ENCODE measurements at regions not wholly inside any gene's neighbourhood (a gene's known extent, or its start where the extent isn't known, plus 50 kb on each side); places are given as distances from the start of the nearest gene placed in this dataset.

DNA sequence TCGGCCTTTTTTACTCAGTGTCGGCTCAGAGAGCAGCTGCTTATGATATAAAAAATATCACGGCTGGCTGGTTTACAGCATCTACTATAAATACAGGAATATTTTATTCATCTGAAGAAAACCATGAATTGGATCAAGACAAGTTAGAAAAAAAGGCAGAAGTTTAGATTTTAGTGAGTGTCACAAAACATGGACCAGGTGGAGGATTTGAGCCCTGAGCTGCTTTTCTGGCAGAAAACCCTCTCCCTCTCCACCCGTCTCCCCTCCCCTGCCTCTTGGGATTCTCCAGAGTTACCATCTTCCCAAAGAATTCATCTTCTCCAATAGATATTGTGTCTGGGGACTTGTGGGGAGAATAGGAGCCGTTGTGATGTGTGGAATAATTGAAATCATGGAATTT, 142.8 kb upstream of the RAI2 start:
- TF ChIP-seq TAF1 (IDR thresholded peaks at IDR 0.05; ENCODE audit: low read depth, low read length) (no peak), POLR2A (IDR thresholded peaks at IDR 0.05; ENCODE audit: low read depth, low read length) (no peak)

All from GM12891 (cell line).